GM13976 (cell line): ENCODE measurements at regions not wholly inside any gene's neighbourhood (a gene's known extent, or its start where the extent isn't known, plus 50 kb on each side); places are given as distances from the start of the nearest gene placed in this dataset.

Experiments used
- DNase-seq: peaks from one replicate; pipeline ENCODE4 v3.0.0; 2012; ENCODE audit warnings: low spot score
- CTCF ChIP-seq: IDR thresholded peaks from 2 replicates; pipeline ENCODE4 v1.5.1; 2012; ENCODE audit warnings: borderline replicate concordance, mild to moderate bottlenecking; ENCODE audit not compliant: insufficient read depth; ENCODE audit errors: extremely low read depth, missing control alignments, control extremely low read depth
- in situ Hi-C: fragments of 300-500 bp; cut with MboI; formaldehyde crosslinking; loops from one replicate; pipeline ENCODE4 v1.12.0; 2022; ENCODE audit warnings: low sequenced_read_pairs, mixed read lengths, inconsistent platforms; ENCODE audit not compliant: unreplicated experiment

GRCh38 chr20:19813846-19814640 is 56.0 kb downstream of the RIN2 start:
- no peak for DNase-seq
- in situ Hi-C loops, result no loop called here
- TF ChIP-seq CTCF, result no peak

- no peak for DNase-seq
- TF ChIP-seq CTCF, result no peak
- in situ Hi-C loops, result no loop called here
These were observed 57.5 kb downstream of the RIN2 start for GRCh38 chr20:19815553-19815991.

- in situ Hi-C loops, result no loop called here
- no peak for DNase-seq
These were observed 58.3 kb downstream of the RIN2 start for GRCh38 chr20:19816386-19816785.

GRCh38 chr20:19817017-19817416 is 59.0 kb downstream of the RIN2 start:
- no peak for DNase-seq
- TF ChIP-seq CTCF, result no peak
- in situ Hi-C loops, result no loop called here

More at GRCh38 chr20:19816386-19816785, 58.3 kb downstream of the RIN2 start:
- no peak for TF ChIP-seq CTCF

- no peak for DNase-seq
- in situ Hi-C loops, result no loop called here
These were observed 61.1 kb downstream of the RIN2 start for GRCh38 chr20:19819149-19819548.

GRCh38 chr20:19820555-19821211 is 62.6 kb downstream of the RIN2 start:
- DNase-seq, result no peak
- in situ Hi-C loops, result no loop called here
- TF ChIP-seq CTCF, result no peak

More at GRCh38 chr20:19819149-19819548, 61.1 kb downstream of the RIN2 start:
- no peak for TF ChIP-seq CTCF
